ENCODE measurements at regions not wholly inside any gene's neighbourhood (a gene's known extent, or its start where the extent isn't known, plus 50 kb on each side); places are given as distances from the start of the nearest gene placed in this dataset.

GRCh38 chr13:74554569-74555275 lies 420.5 kb upstream of the KLF12 start:
- TF ChIP-seq, protein P1, sequence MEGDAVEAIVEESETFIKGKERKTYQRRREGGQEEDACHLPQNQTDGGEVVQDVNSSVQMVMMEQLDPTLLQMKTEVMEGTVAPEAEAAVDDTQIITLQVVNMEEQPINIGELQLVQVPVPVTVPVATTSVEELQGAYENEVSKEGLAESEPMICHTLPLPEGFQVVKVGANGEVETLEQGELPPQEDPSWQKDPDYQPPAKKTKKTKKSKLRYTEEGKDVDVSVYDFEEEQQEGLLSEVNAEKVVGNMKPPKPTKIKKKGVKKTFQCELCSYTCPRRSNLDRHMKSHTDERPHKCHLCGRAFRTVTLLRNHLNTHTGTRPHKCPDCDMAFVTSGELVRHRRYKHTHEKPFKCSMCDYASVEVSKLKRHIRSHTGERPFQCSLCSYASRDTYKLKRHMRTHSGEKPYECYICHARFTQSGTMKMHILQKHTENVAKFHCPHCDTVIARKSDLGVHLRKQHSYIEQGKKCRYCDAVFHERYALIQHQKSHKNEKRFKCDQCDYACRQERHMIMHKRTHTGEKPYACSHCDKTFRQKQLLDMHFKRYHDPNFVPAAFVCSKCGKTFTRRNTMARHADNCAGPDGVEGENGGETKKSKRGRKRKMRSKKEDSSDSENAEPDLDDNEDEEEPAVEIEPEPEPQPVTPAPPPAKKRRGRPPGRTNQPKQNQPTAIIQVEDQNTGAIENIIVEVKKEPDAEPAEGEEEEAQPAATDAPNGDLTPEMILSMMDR (IDR thresholded peaks at IDR 0.05) = no peak
- no peak for TF ChIP-seq POLR2AphosphoS5 (IDR thresholded peaks at IDR 0.05)
- TF ChIP-seq POLR2A (IDR thresholded peaks at IDR 0.05) = no peak

Data from gastroesophageal sphincter (tissue), 3 donors.